Liver (tissue), 8 donors: ENCODE measurements at regions not wholly inside any gene's neighbourhood (a gene's known extent, or its start where the extent isn't known, plus 50 kb on each side); places are given as distances from the start of the nearest gene placed in this dataset.

Source experiments
- DNase-seq: peaks from one replicate; pipeline ENCODE4 v3.0.0-alpha.2; 2017; ENCODE audit warnings: low spot score
- H3K27ac ChIP-seq, 2 donors: one replicate each; pipeline ENCODE4 v1.7.0; 2013; ENCODE audit warnings: inconsistent platforms in 2 of 2, low read length in 2 of 2, control low read depth in 1 of 2, low read depth in 1 of 2, mild to moderate bottlenecking in 1 of 2
- H3K27me3 ChIP-seq, 4 donors: one replicate each; pipeline versions ENCODE4 v1.6.1 to v1.7.0; 2013; ENCODE audit warnings: low read length in 3 of 4, inconsistent platforms in 1 of 4, mild to moderate bottlenecking in 1 of 4, moderate library complexity in 1 of 4; ENCODE audit not compliant: control insufficient read depth in 4 of 4, insufficient read depth in 4 of 4
- H3K36me3 ChIP-seq, 4 donors: one replicate each; pipeline versions ENCODE4 v1.6.1 to v1.7.0; 2013; ENCODE audit warnings: low read length in 3 of 4, mild to moderate bottlenecking in 3 of 4, low read depth in 1 of 4, moderate library complexity in 1 of 4; ENCODE audit not compliant: control insufficient read depth in 4 of 4, insufficient read depth in 3 of 4
- H3K4me1 ChIP-seq, 4 donors: one replicate each; pipeline versions ENCODE4 v1.6.1 to v1.7.0; 2013; ENCODE audit warnings: low read length in 3 of 4, mild to moderate bottlenecking in 3 of 4, moderate library complexity in 1 of 4; ENCODE audit not compliant: control insufficient read depth in 4 of 4, insufficient read depth in 4 of 4
- H3K4me3 ChIP-seq, 3 donors: one replicate each; pipeline versions ENCODE4 v1.6.1 to v1.7.0; 2013; ENCODE audit warnings: low read length in 3 of 3, control low read depth in 1 of 3, low read depth in 1 of 3, mild to moderate bottlenecking in 1 of 3
- H3K9ac ChIP-seq, 2 donors: one replicate each; pipeline ENCODE4 v1.7.0; 2013; ENCODE audit warnings: low read length in 2 of 2, mild to moderate bottlenecking in 2 of 2, moderate library complexity in 2 of 2, control low read depth in 1 of 2, low read depth in 1 of 2
- H3K9me3 ChIP-seq, 4 donors: one replicate each; pipeline versions ENCODE4 v1.6.1 to v1.7.0; 2013; ENCODE audit warnings: low read length in 3 of 4; ENCODE audit not compliant: control insufficient read depth in 4 of 4
- ATF3 ChIP-seq: IDR thresholded peaks from 2 replicates; pipeline ENCODE4 v1.6.1; 2016; ENCODE audit warnings: antibody characterized with exemption
- EGR1 ChIP-seq, 2 donors: IDR thresholded peaks; 2 replicates each; pipeline ENCODE4 v1.6.1; 2016 to 2018; ENCODE audit warnings: antibody characterized with exemption in 2 of 2, low read depth in 2 of 2
- FOXA1 ChIP-seq: IDR thresholded peaks from 2 replicates; pipeline ENCODE4 v1.6.1; 2016; ENCODE audit warnings: antibody characterized with exemption
- FOXA2 ChIP-seq: IDR thresholded peaks from 2 replicates; pipeline ENCODE4 v1.6.1; 2016; ENCODE audit warnings: antibody characterized with exemption
- GABPA ChIP-seq, 2 donors: IDR thresholded peaks in 1 of 2; conservative IDR thresholded peaks in 1 of 2; 2 replicates each; pipeline ENCODE4 v1.6.1; 2016; ENCODE audit warnings: antibody characterized with exemption in 2 of 2, mild to moderate bottlenecking in 1 of 2, moderate library complexity in 1 of 2
- HNF4A ChIP-seq, 2 donors: conservative IDR thresholded peaks; 2 replicates each; pipeline ENCODE4 v1.6.1; 2016; ENCODE audit warnings: antibody characterized with exemption in 2 of 2, mild to moderate bottlenecking in 2 of 2
- HNF4G ChIP-seq: IDR thresholded peaks from 2 replicates; pipeline ENCODE4 v1.6.1; 2016; ENCODE audit warnings: antibody characterized with exemption
- JUND ChIP-seq, 2 donors: IDR thresholded peaks; 2 replicates each; pipeline ENCODE4 v1.6.1; 2016; ENCODE audit warnings: antibody characterized with exemption in 2 of 2
- MAX ChIP-seq: IDR thresholded peaks from 2 replicates; pipeline ENCODE4 v1.6.1; 2016; ENCODE audit warnings: antibody characterized with exemption
- NR2F2 ChIP-seq: IDR thresholded peaks from 2 replicates; pipeline ENCODE4 v1.6.1; 2016; ENCODE audit warnings: antibody characterized with exemption
- RAD21 ChIP-seq, 2 donors: IDR thresholded peaks; 2 replicates each; pipeline ENCODE4 v1.6.1; 2016; ENCODE audit warnings: antibody characterized with exemption in 2 of 2, mild to moderate bottlenecking in 2 of 2
- RXRA ChIP-seq, 2 donors: IDR thresholded peaks; 2 replicates each; pipeline ENCODE4 v1.6.1; 2017 to 2018; ENCODE audit warnings: antibody characterized with exemption in 2 of 2, mild to moderate bottlenecking in 1 of 2
- SP1 ChIP-seq: IDR thresholded peaks from 2 replicates; pipeline ENCODE4 v1.6.1; 2018; ENCODE audit warnings: antibody characterized with exemption, mild to moderate bottlenecking
- TAF1 ChIP-seq: conservative IDR thresholded peaks from 2 replicates; pipeline ENCODE4 v1.6.1; 2016; ENCODE audit warnings: antibody characterized with exemption, mild to moderate bottlenecking
- YY1 ChIP-seq: IDR thresholded peaks from 2 replicates; pipeline ENCODE4 v1.6.1; 2016; ENCODE audit warnings: antibody characterized with exemption, mild to moderate bottlenecking
- ZBTB33 ChIP-seq: IDR thresholded peaks from 2 replicates; pipeline ENCODE4 v1.6.1; 2016; ENCODE audit warnings: antibody characterized with exemption
- WGBS: extraction: QIAGEN DNeasy Blood & Tissue Kit; methylation state at CpG from one replicate; pipeline ENCODE4 v1.1.7; 2013; 5-methylcytosine and 5-hydroxymethylcytosine counted together
- TF ChIP-seq, protein P1 (sequence below): IDR thresholded peaks from 2 replicates; pipeline ENCODE4 v1.6.1; 2016; ENCODE audit warnings: antibody characterized with exemption, mild to moderate bottlenecking
- TF ChIP-seq, protein P2 (sequence below): fragments of 150-350 bp; IDR thresholded peaks from 2 replicates; pipeline ENCODE4 v1.5.1; 2017; ENCODE audit warnings: improper control_type of control experiment, low read depth, low read length; ENCODE audit not compliant: missing input control
- donor health status: healthy.
- donor health status: healthy.
- donor health status: healthy.
- donor health status: healthy.
- donor health status: healthy.

- TF ChIP-seq RXRA (IDR thresholded peaks at IDR 0.05) (no peak), GABPA (IDR thresholded peaks at IDR 0.05 in 1 of 2, conservative IDR thresholded peaks at IDR 0.05 in 1 of 2) (no peak)
These were observed 416.6 kb downstream of the KLF12 start (continued) for GRCh38 chr13:73717632-73718031.

- H3K27me3 ChIP-seq = no peaks in the 10 kb centered on the region
- WGBS = 91% methylated on average over 2 of the region's 2 CpGs
- H3K4me1 ChIP-seq = peaks cover 0 to 3% (median 1%) of the 10 kb centered on the region in 4 donors
- no peak overlapping the region for H3K27ac ChIP-seq
- peaks cover 2 to 31% (median 12%) of the 10 kb centered on the region in 4 donors for H3K36me3 ChIP-seq
- no peak overlapping the region for H3K9ac ChIP-seq
- no peaks in the 10 kb centered on the region for H3K9me3 ChIP-seq
- TF ChIP-seq MAX (no peak), ZBTB33 (no peak), SP1 (no peak), YY1 (no peak), JUND (IDR thresholded peaks at IDR 0.05) (no peak), RXRA (IDR thresholded peaks at IDR 0.05) (no peak), RAD21 (IDR thresholded peaks at IDR 0.05) (no peak), FOXA1 (no peak)
- TF ChIP-seq, protein P1, sequence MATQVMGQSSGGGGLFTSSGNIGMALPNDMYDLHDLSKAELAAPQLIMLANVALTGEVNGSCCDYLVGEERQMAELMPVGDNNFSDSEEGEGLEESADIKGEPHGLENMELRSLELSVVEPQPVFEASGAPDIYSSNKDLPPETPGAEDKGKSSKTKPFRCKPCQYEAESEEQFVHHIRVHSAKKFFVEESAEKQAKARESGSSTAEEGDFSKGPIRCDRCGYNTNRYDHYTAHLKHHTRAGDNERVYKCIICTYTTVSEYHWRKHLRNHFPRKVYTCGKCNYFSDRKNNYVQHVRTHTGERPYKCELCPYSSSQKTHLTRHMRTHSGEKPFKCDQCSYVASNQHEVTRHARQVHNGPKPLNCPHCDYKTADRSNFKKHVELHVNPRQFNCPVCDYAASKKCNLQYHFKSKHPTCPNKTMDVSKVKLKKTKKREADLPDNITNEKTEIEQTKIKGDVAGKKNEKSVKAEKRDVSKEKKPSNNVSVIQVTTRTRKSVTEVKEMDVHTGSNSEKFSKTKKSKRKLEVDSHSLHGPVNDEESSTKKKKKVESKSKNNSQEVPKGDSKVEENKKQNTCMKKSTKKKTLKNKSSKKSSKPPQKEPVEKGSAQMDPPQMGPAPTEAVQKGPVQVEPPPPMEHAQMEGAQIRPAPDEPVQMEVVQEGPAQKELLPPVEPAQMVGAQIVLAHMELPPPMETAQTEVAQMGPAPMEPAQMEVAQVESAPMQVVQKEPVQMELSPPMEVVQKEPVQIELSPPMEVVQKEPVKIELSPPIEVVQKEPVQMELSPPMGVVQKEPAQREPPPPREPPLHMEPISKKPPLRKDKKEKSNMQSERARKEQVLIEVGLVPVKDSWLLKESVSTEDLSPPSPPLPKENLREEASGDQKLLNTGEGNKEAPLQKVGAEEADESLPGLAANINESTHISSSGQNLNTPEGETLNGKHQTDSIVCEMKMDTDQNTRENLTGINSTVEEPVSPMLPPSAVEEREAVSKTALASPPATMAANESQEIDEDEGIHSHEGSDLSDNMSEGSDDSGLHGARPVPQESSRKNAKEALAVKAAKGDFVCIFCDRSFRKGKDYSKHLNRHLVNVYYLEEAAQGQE = no peak
- no peak for DNase-seq
- H3K4me3 ChIP-seq = no peak overlapping the region
These were observed 418.2 kb downstream of the KLF12 start for GRCh38 chr13:73715911-73716510.

DNA sequence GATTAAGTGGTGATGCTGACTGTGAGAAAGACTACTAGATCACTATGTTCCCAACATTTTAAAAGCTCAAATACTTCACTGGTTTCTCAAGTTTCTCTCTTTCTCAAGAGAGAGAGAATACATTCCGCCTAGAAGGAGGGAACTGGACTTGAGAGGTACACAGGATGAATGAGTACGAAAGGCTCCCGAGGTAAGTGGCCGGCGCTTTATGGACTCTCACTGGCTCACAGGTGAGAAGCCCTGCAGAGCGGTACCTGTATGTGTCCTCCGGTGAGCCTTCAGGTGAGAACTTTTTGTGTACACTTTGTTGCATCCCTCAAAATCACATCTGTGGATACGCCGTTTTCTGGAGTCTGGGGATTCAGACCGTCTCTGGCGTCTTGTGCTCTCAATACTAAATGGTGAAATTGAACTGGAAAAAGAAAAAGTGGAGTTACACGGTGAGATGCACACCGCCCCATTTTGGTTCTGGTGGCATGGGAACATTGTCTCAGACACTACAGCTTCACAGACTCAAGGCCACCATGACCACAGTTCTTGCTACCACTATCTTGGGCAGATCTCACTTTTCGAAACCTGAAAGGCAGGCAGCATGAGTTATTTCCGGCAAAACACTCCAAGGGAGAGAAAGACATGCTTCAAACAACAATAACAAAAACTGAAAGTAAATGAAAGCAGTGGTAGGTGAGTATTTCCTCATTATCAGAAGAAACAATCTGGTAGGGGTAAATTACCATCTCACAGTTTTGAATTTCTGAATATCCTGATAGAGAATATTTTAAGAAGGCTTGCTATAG is 418.9 kb downstream of the KLF12 start:
- Histone ChIP-seq H3K36me3 (peaks cover 2 to 32% (median 14%) of the 10 kb centered on the region in 4 donors), H3K9ac (no peak overlapping the region), H3K27ac (no peak overlapping the region), H3K9me3 (no peaks in the 10 kb centered on the region), H3K4me3 (no peak overlapping the region), H3K27me3 (no peaks in the 10 kb centered on the region), H3K4me1 (peaks cover 0 to 3% (median 1%) of the 10 kb centered on the region in 4 donors)
- no peak for DNase-seq
- WGBS = 91% methylated on average over 15 of the region's 15 CpGs
- TF ChIP-seq YY1 (no peak), RXRA (IDR thresholded peaks at IDR 0.05) (no peak), TAF1 (no peak), EGR1 (IDR thresholded peaks at IDR 0.05; ENCODE audit: low read depth in 2 of 2) (no peak), ATF3 (no peak), HNF4G (no peak), NR2F2 (no peak), JUND (IDR thresholded peaks at IDR 0.05) (no peak), MAX (no peak), HNF4A (conservative IDR thresholded peaks at IDR 0.05) (no peak), FOXA2 (no peak)
- TF ChIP-seq, protein P2, sequence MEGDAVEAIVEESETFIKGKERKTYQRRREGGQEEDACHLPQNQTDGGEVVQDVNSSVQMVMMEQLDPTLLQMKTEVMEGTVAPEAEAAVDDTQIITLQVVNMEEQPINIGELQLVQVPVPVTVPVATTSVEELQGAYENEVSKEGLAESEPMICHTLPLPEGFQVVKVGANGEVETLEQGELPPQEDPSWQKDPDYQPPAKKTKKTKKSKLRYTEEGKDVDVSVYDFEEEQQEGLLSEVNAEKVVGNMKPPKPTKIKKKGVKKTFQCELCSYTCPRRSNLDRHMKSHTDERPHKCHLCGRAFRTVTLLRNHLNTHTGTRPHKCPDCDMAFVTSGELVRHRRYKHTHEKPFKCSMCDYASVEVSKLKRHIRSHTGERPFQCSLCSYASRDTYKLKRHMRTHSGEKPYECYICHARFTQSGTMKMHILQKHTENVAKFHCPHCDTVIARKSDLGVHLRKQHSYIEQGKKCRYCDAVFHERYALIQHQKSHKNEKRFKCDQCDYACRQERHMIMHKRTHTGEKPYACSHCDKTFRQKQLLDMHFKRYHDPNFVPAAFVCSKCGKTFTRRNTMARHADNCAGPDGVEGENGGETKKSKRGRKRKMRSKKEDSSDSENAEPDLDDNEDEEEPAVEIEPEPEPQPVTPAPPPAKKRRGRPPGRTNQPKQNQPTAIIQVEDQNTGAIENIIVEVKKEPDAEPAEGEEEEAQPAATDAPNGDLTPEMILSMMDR = no peak
